Liver (tissue), 8 donors: ENCODE measurements at regions not wholly inside any gene's neighbourhood (a gene's known extent, or its start where the extent isn't known, plus 50 kb on each side); places are given as distances from the start of the nearest gene placed in this dataset.

Source experiments
- DNase-seq: peaks from one replicate; pipeline ENCODE4 v3.0.0-alpha.2; 2017; ENCODE audit warnings: low spot score
- H3K27ac ChIP-seq, 2 donors: one replicate each; pipeline ENCODE4 v1.7.0; 2013; ENCODE audit warnings: inconsistent platforms in 2 of 2, low read length in 2 of 2, control low read depth in 1 of 2, low read depth in 1 of 2, mild to moderate bottlenecking in 1 of 2
- H3K27me3 ChIP-seq, 4 donors: one replicate each; pipeline versions ENCODE4 v1.6.1 to v1.7.0; 2013; ENCODE audit warnings: low read length in 3 of 4, inconsistent platforms in 1 of 4, mild to moderate bottlenecking in 1 of 4, moderate library complexity in 1 of 4; ENCODE audit not compliant: control insufficient read depth in 4 of 4, insufficient read depth in 4 of 4
- H3K36me3 ChIP-seq, 4 donors: one replicate each; pipeline versions ENCODE4 v1.6.1 to v1.7.0; 2013; ENCODE audit warnings: low read length in 3 of 4, mild to moderate bottlenecking in 3 of 4, low read depth in 1 of 4, moderate library complexity in 1 of 4; ENCODE audit not compliant: control insufficient read depth in 4 of 4, insufficient read depth in 3 of 4
- H3K4me1 ChIP-seq, 4 donors: one replicate each; pipeline versions ENCODE4 v1.6.1 to v1.7.0; 2013; ENCODE audit warnings: low read length in 3 of 4, mild to moderate bottlenecking in 3 of 4, moderate library complexity in 1 of 4; ENCODE audit not compliant: control insufficient read depth in 4 of 4, insufficient read depth in 4 of 4
- H3K4me3 ChIP-seq, 3 donors: one replicate each; pipeline versions ENCODE4 v1.6.1 to v1.7.0; 2013; ENCODE audit warnings: low read length in 3 of 3, control low read depth in 1 of 3, low read depth in 1 of 3, mild to moderate bottlenecking in 1 of 3
- H3K9ac ChIP-seq, 2 donors: one replicate each; pipeline ENCODE4 v1.7.0; 2013; ENCODE audit warnings: low read length in 2 of 2, mild to moderate bottlenecking in 2 of 2, moderate library complexity in 2 of 2, control low read depth in 1 of 2, low read depth in 1 of 2
- H3K9me3 ChIP-seq, 4 donors: one replicate each; pipeline versions ENCODE4 v1.6.1 to v1.7.0; 2013; ENCODE audit warnings: low read length in 3 of 4; ENCODE audit not compliant: control insufficient read depth in 4 of 4
- ATF3 ChIP-seq: IDR thresholded peaks from 2 replicates; pipeline ENCODE4 v1.6.1; 2016; ENCODE audit warnings: antibody characterized with exemption
- CTCF ChIP-seq: fragments of 150-350 bp; IDR thresholded peaks from 2 replicates; pipeline ENCODE4 v1.5.1; 2017; ENCODE audit warnings: improper control_type of control experiment, low read depth, low read length; ENCODE audit not compliant: missing input control
- EGR1 ChIP-seq, 2 donors: IDR thresholded peaks; 2 replicates each; pipeline ENCODE4 v1.6.1; 2016 to 2018; ENCODE audit warnings: antibody characterized with exemption in 2 of 2, low read depth in 2 of 2
- FOXA1 ChIP-seq: IDR thresholded peaks from 2 replicates; pipeline ENCODE4 v1.6.1; 2016; ENCODE audit warnings: antibody characterized with exemption
- FOXA2 ChIP-seq: IDR thresholded peaks from 2 replicates; pipeline ENCODE4 v1.6.1; 2016; ENCODE audit warnings: antibody characterized with exemption
- GABPA ChIP-seq, 2 donors: IDR thresholded peaks in 1 of 2; conservative IDR thresholded peaks in 1 of 2; 2 replicates each; pipeline ENCODE4 v1.6.1; 2016; ENCODE audit warnings: antibody characterized with exemption in 2 of 2, mild to moderate bottlenecking in 1 of 2, moderate library complexity in 1 of 2
- HNF4A ChIP-seq, 2 donors: conservative IDR thresholded peaks; 2 replicates each; pipeline ENCODE4 v1.6.1; 2016; ENCODE audit warnings: antibody characterized with exemption in 2 of 2, mild to moderate bottlenecking in 2 of 2
- HNF4G ChIP-seq: IDR thresholded peaks from 2 replicates; pipeline ENCODE4 v1.6.1; 2016; ENCODE audit warnings: antibody characterized with exemption
- JUND ChIP-seq, 2 donors: IDR thresholded peaks; 2 replicates each; pipeline ENCODE4 v1.6.1; 2016; ENCODE audit warnings: antibody characterized with exemption in 2 of 2
- MAX ChIP-seq: IDR thresholded peaks from 2 replicates; pipeline ENCODE4 v1.6.1; 2016; ENCODE audit warnings: antibody characterized with exemption
- NR2F2 ChIP-seq: IDR thresholded peaks from 2 replicates; pipeline ENCODE4 v1.6.1; 2016; ENCODE audit warnings: antibody characterized with exemption
- RAD21 ChIP-seq, 2 donors: IDR thresholded peaks; 2 replicates each; pipeline ENCODE4 v1.6.1; 2016; ENCODE audit warnings: antibody characterized with exemption in 2 of 2, mild to moderate bottlenecking in 2 of 2
- REST ChIP-seq: IDR thresholded peaks from 2 replicates; pipeline ENCODE4 v1.6.1; 2016; ENCODE audit warnings: antibody characterized with exemption, mild to moderate bottlenecking
- RXRA ChIP-seq, 2 donors: IDR thresholded peaks; 2 replicates each; pipeline ENCODE4 v1.6.1; 2017 to 2018; ENCODE audit warnings: antibody characterized with exemption in 2 of 2, mild to moderate bottlenecking in 1 of 2
- SP1 ChIP-seq: IDR thresholded peaks from 2 replicates; pipeline ENCODE4 v1.6.1; 2018; ENCODE audit warnings: antibody characterized with exemption, mild to moderate bottlenecking
- TAF1 ChIP-seq: conservative IDR thresholded peaks from 2 replicates; pipeline ENCODE4 v1.6.1; 2016; ENCODE audit warnings: antibody characterized with exemption, mild to moderate bottlenecking
- YY1 ChIP-seq: IDR thresholded peaks from 2 replicates; pipeline ENCODE4 v1.6.1; 2016; ENCODE audit warnings: antibody characterized with exemption, mild to moderate bottlenecking
- ZBTB33 ChIP-seq: IDR thresholded peaks from 2 replicates; pipeline ENCODE4 v1.6.1; 2016; ENCODE audit warnings: antibody characterized with exemption
- WGBS: extraction: QIAGEN DNeasy Blood & Tissue Kit; methylation state at CpG from one replicate; pipeline ENCODE4 v1.1.7; 2013; 5-methylcytosine and 5-hydroxymethylcytosine counted together
- donor health status: healthy.
- donor health status: healthy.
- donor health status: healthy.
- donor health status: healthy.
- donor health status: healthy.

- no peak for DNase-seq
- Histone ChIP-seq H3K9ac (no peak overlapping the region), H3K4me1 (no peaks in the 10 kb centered on the region), H3K9me3 (no peaks in the 10 kb centered on the region), H3K4me3 (no peak overlapping the region), H3K36me3 (no peaks in the 10 kb centered on the region), H3K27ac (no peak overlapping the region), H3K27me3 (no peaks in the 10 kb centered on the region)
- TF ChIP-seq HNF4A (conservative IDR thresholded peaks at IDR 0.05) (no peak), FOXA2 (no peak), SP1 (no peak), CTCF (no peak), REST (no peak), RXRA (IDR thresholded peaks at IDR 0.05) (no peak), RAD21 (IDR thresholded peaks at IDR 0.05) (no peak), MAX (no peak), JUND (IDR thresholded peaks at IDR 0.05) (no peak), TAF1 (no peak), ZBTB33 (no peak)
- 80% methylated on average over 1 of the region's 1 CpG for WGBS
These were observed 1023.4 kb downstream of the CDH11 start for GRCh38 chr16:64098451-64098850.

GRCh38 chr16:64096689-64097088, 1025.2 kb downstream of the CDH11 start:
- H3K9ac ChIP-seq: no peak overlapping the region
- H3K4me1 ChIP-seq: no peaks in the 10 kb centered on the region
- WGBS: 93% methylated on average over 1 of the region's 1 CpG
- TF ChIP-seq YY1 (no peak), FOXA2 (no peak), HNF4A (conservative IDR thresholded peaks at IDR 0.05) (no peak), ZBTB33 (no peak), SP1 (no peak), HNF4G (no peak), RXRA (IDR thresholded peaks at IDR 0.05) (no peak), RAD21 (IDR thresholded peaks at IDR 0.05) (no peak), EGR1 (IDR thresholded peaks at IDR 0.05; ENCODE audit: low read depth in 2 of 2) (no peak), CTCF (no peak), ATF3 (no peak), GABPA (IDR thresholded peaks at IDR 0.05 in 1 of 2, conservative IDR thresholded peaks at IDR 0.05 in 1 of 2) (no peak), MAX (no peak), TAF1 (no peak), FOXA1 (no peak), NR2F2 (no peak)

More at GRCh38 chr16:64096689-64097088, 1025.2 kb downstream of the CDH11 start:
- Histone ChIP-seq H3K4me3 (no peak overlapping the region), H3K36me3 (no peaks in the 10 kb centered on the region), H3K9me3 (no peaks in the 10 kb centered on the region), H3K27ac (no peak overlapping the region), H3K27me3 (no peaks in the 10 kb centered on the region)
- DNase-seq: no peak
